HuH-7 (cell line): ENCODE measurements at regions not wholly inside any gene's neighbourhood (a gene's known extent, or its start where the extent isn't known, plus 50 kb on each side); places are given as distances from the start of the nearest gene placed in this dataset.

Experiments used
- DNase-seq: peaks from one replicate; pipeline ENCODE4 v3.0.0; 2011; ENCODE audit warnings: low spot score

- no peak for DNase-seq
Observed at GRCh38 chr1:228894442-228894989, 159.2 kb downstream of the RHOU start.

- DNase-seq, result no peak
Observed at GRCh38 chr1:228897901-228898300, 162.6 kb downstream of the RHOU start.

- DNase-seq, result no peak
Observed at GRCh38 chr1:228898582-228898992, 163.3 kb downstream of the RHOU start.

GRCh38 chr1:228899421-228899956 is 164.2 kb downstream of the RHOU start:
- no peak for DNase-seq

GRCh38 chr1:228900099-228900885 is 165.0 kb downstream of the RHOU start:
- DNase-seq, result no peak

- DNase-seq, result no peak
Observed at GRCh38 chr1:228900886-228901392, 165.7 kb downstream of the RHOU start.

GRCh38 chr1:228901936-228902681 is 166.8 kb downstream of the RHOU start:
- no peak for DNase-seq

GRCh38 chr1:228902781-228903433 is 167.6 kb downstream of the RHOU start:
- no peak for DNase-seq

- DNase-seq, result no peak
Observed at GRCh38 chr1:228903434-228904071, 168.3 kb downstream of the RHOU start.

GRCh38 chr1:228904222-228904621 is 168.9 kb downstream of the RHOU start:
- DNase-seq, result no peak

- no peak for DNase-seq
Observed at GRCh38 chr1:228905701-228906101, 170.4 kb downstream of the RHOU start.

- DNase-seq, result no peak
Observed at GRCh38 chr1:228906223-228906860, 171.1 kb downstream of the RHOU start.

GRCh38 chr1:228911225-228912210 is 176.2 kb downstream of the RHOU start:
- no peak for DNase-seq

- no peak for DNase-seq
Observed at GRCh38 chr1:228913626-228914414, 178.5 kb downstream of the RHOU start.

- no peak for DNase-seq
Observed at GRCh38 chr1:228914700-228915099, 179.4 kb downstream of the RHOU start.

GRCh38 chr1:228917342-228917741 is 182.1 kb downstream of the RHOU start:
- no peak for DNase-seq

- DNase-seq, result no peak
Observed at GRCh38 chr1:228917755-228918154, 182.5 kb downstream of the RHOU start.

- no peak for DNase-seq
Observed at GRCh38 chr1:228918335-228918734, 183.1 kb downstream of the RHOU start.

GRCh38 chr1:228919914-228920313 is 184.6 kb downstream of the RHOU start:
- no peak for DNase-seq
